ENCODE measurements at regions not wholly inside any gene's neighbourhood (a gene's known extent, or its start where the extent isn't known, plus 50 kb on each side); places are given as distances from the start of the nearest gene placed in this dataset.

GRCh38 chr4:110933341-110933740 is 310.5 kb upstream of the PITX2 start:
- Mint-ChIP-seq H3K4me3 (no peak overlapping the region), H3K4me1 (no peaks in the 10 kb centered on the region), H3K27me3 (no peaks in the 10 kb centered on the region), H3K27ac (no peak overlapping the region), H3K36me3 (ENCODE audit: low read depth) (no peaks in the 10 kb centered on the region)
- H3K9me3 ChIP-seq (ENCODE audit: control insufficient read depth, low read length, poor library complexity, severe bottlenecking) = no peaks in the 10 kb centered on the region
- DNase-seq (no peak), ATAC-seq (no peak)

- no peak overlapping the region for H3K27ac Mint-ChIP-seq
- no peak overlapping the region for H3K4me3 Mint-ChIP-seq
- ATAC-seq = no peak
- no peaks in the 10 kb centered on the region for H3K27me3 Mint-ChIP-seq
- H3K4me1 Mint-ChIP-seq = no peaks in the 10 kb centered on the region
- H3K36me3 Mint-ChIP-seq (ENCODE audit: low read depth) = no peaks in the 10 kb centered on the region
- H3K9me3 ChIP-seq (ENCODE audit: control insufficient read depth, low read length, poor library complexity, severe bottlenecking) = no peaks in the 10 kb centered on the region
- no peak for DNase-seq
These were observed 321.6 kb upstream of the PITX2 start for GRCh38 chr4:110944501-110944900.

- no peaks in the 10 kb centered on the region for H3K4me1 Mint-ChIP-seq
- H3K27ac Mint-ChIP-seq = no peak overlapping the region
- no peak for DNase-seq
- no peak overlapping the region for H3K4me3 Mint-ChIP-seq
- no peaks in the 10 kb centered on the region for H3K27me3 Mint-ChIP-seq
- no peaks in the 10 kb centered on the region for H3K9me3 ChIP-seq (ENCODE audit: control insufficient read depth, low read length, poor library complexity, severe bottlenecking)
- no peaks in the 10 kb centered on the region for H3K36me3 Mint-ChIP-seq (ENCODE audit: low read depth)
- ATAC-seq = no peak
These were observed 322.7 kb upstream of the PITX2 start for GRCh38 chr4:110945600-110945999.

GRCh38 chr4:110949542-110949941 is 326.7 kb upstream of the PITX2 start:
- H3K4me1 Mint-ChIP-seq = no peaks in the 10 kb centered on the region
- H3K9me3 ChIP-seq (ENCODE audit: control insufficient read depth, low read length, poor library complexity, severe bottlenecking) = no peaks in the 10 kb centered on the region
- no peak overlapping the region for H3K27ac Mint-ChIP-seq
- DNase-seq (no peak), ATAC-seq (no peak)
- no peaks in the 10 kb centered on the region for H3K27me3 Mint-ChIP-seq
- H3K36me3 Mint-ChIP-seq (ENCODE audit: low read depth) = no peaks in the 10 kb centered on the region
- H3K4me3 Mint-ChIP-seq = no peak overlapping the region

GRCh38 chr4:110950731-110951130 is 327.9 kb upstream of the PITX2 start:
- no peaks in the 10 kb centered on the region for H3K9me3 ChIP-seq (ENCODE audit: control insufficient read depth, low read length, poor library complexity, severe bottlenecking)
- DNase-seq (no peak), ATAC-seq (no peak)
- Mint-ChIP-seq H3K4me3 (no peak overlapping the region), H3K27me3 (no peaks in the 10 kb centered on the region), H3K27ac (no peak overlapping the region), H3K4me1 (no peaks in the 10 kb centered on the region), H3K36me3 (ENCODE audit: low read depth) (no peaks in the 10 kb centered on the region)

- Mint-ChIP-seq H3K27me3 (no peaks in the 10 kb centered on the region), H3K4me1 (no peaks in the 10 kb centered on the region), H3K36me3 (ENCODE audit: low read depth) (no peaks in the 10 kb centered on the region), H3K4me3 (no peak overlapping the region), H3K27ac (no peak overlapping the region)
- H3K9me3 ChIP-seq (ENCODE audit: control insufficient read depth, low read length, poor library complexity, severe bottlenecking) = no peaks in the 10 kb centered on the region
- ATAC-seq = no peak
- no peak for DNase-seq
These were observed 330.3 kb upstream of the PITX2 start for GRCh38 chr4:110953191-110953590.

GRCh38 chr4:110953898-110954297 is 331.0 kb upstream of the PITX2 start:
- Mint-ChIP-seq H3K4me3 (no peak overlapping the region), H3K27me3 (no peaks in the 10 kb centered on the region), H3K27ac (no peak overlapping the region), H3K4me1 (no peaks in the 10 kb centered on the region), H3K36me3 (ENCODE audit: low read depth) (no peaks in the 10 kb centered on the region)
- ATAC-seq = no peak
- DNase-seq = no peak
- H3K9me3 ChIP-seq (ENCODE audit: control insufficient read depth, low read length, poor library complexity, severe bottlenecking) = no peaks in the 10 kb centered on the region

- H3K4me3 Mint-ChIP-seq = no peak overlapping the region
- no peak for DNase-seq
- no peaks in the 10 kb centered on the region for H3K4me1 Mint-ChIP-seq
- no peak for ATAC-seq
- H3K27ac Mint-ChIP-seq = no peak overlapping the region
- no peaks in the 10 kb centered on the region for H3K9me3 ChIP-seq (ENCODE audit: control insufficient read depth, low read length, poor library complexity, severe bottlenecking)
- no peaks in the 10 kb centered on the region for H3K27me3 Mint-ChIP-seq
- no peaks in the 10 kb centered on the region for H3K36me3 Mint-ChIP-seq (ENCODE audit: low read depth)
These were observed 332.9 kb upstream of the PITX2 start for GRCh38 chr4:110955748-110956147.

- DNase-seq (no peak), ATAC-seq (no peak)
- H3K9me3 ChIP-seq (ENCODE audit: control insufficient read depth, low read length, poor library complexity, severe bottlenecking) = no peaks in the 10 kb centered on the region
- Mint-ChIP-seq H3K27ac (no peak overlapping the region), H3K27me3 (no peaks in the 10 kb centered on the region), H3K4me3 (no peak overlapping the region), H3K36me3 (ENCODE audit: low read depth) (no peaks in the 10 kb centered on the region), H3K4me1 (no peaks in the 10 kb centered on the region)
These were observed 336.3 kb upstream of the PITX2 start for GRCh38 chr4:110959041-110959643.

- H3K4me1 Mint-ChIP-seq = no peaks in the 10 kb centered on the region
- no peak for ATAC-seq
- H3K36me3 Mint-ChIP-seq (ENCODE audit: low read depth) = no peaks in the 10 kb centered on the region
- no peak overlapping the region for H3K27ac Mint-ChIP-seq
- H3K27me3 Mint-ChIP-seq = no peaks in the 10 kb centered on the region
- no peak overlapping the region for H3K4me3 Mint-ChIP-seq
- no peak for DNase-seq
- H3K9me3 ChIP-seq (ENCODE audit: control insufficient read depth, low read length, poor library complexity, severe bottlenecking) = no peaks in the 10 kb centered on the region
These were observed 338.2 kb upstream of the PITX2 start for GRCh38 chr4:110961066-110961465.

GRCh38 chr4:110962616-110963015 is 339.7 kb upstream of the PITX2 start:
- Mint-ChIP-seq H3K27ac (no peak overlapping the region), H3K4me3 (no peak overlapping the region), H3K36me3 (ENCODE audit: low read depth) (no peaks in the 10 kb centered on the region), H3K27me3 (no peaks in the 10 kb centered on the region), H3K4me1 (no peaks in the 10 kb centered on the region)
- no peaks in the 10 kb centered on the region for H3K9me3 ChIP-seq (ENCODE audit: control insufficient read depth, low read length, poor library complexity, severe bottlenecking)
- ATAC-seq (no peak), DNase-seq (no peak)

GRCh38 chr4:110963662-110964280 is 340.9 kb upstream of the PITX2 start:
- H3K4me1 Mint-ChIP-seq = no peaks in the 10 kb centered on the region
- no peaks in the 10 kb centered on the region for H3K9me3 ChIP-seq (ENCODE audit: control insufficient read depth, low read length, poor library complexity, severe bottlenecking)
- H3K27ac Mint-ChIP-seq = no peak overlapping the region
- no peak overlapping the region for H3K4me3 Mint-ChIP-seq
- no peak for DNase-seq
- ATAC-seq = no peak
- H3K36me3 Mint-ChIP-seq (ENCODE audit: low read depth) = no peaks in the 10 kb centered on the region
- no peaks in the 10 kb centered on the region for H3K27me3 Mint-ChIP-seq

- ATAC-seq = no peak
- Mint-ChIP-seq H3K4me3 (no peak overlapping the region), H3K27me3 (no peaks in the 10 kb centered on the region), H3K27ac (no peak overlapping the region), H3K36me3 (ENCODE audit: low read depth) (no peaks in the 10 kb centered on the region), H3K4me1 (no peaks in the 10 kb centered on the region)
- DNase-seq = no peak
- H3K9me3 ChIP-seq (ENCODE audit: control insufficient read depth, low read length, poor library complexity, severe bottlenecking) = no peaks in the 10 kb centered on the region
These were observed 345.1 kb upstream of the PITX2 start for GRCh38 chr4:110967936-110968335.

GRCh38 chr4:110970642-110971041 is 347.8 kb upstream of the PITX2 start:
- H3K27ac Mint-ChIP-seq = no peak overlapping the region
- H3K27me3 Mint-ChIP-seq = no peaks in the 10 kb centered on the region
- H3K4me3 Mint-ChIP-seq = no peak overlapping the region
- H3K9me3 ChIP-seq (ENCODE audit: control insufficient read depth, low read length, poor library complexity, severe bottlenecking) = no peaks in the 10 kb centered on the region
- no peaks in the 10 kb centered on the region for H3K36me3 Mint-ChIP-seq (ENCODE audit: low read depth)
- no peak for ATAC-seq
- no peak for DNase-seq
- no peaks in the 10 kb centered on the region for H3K4me1 Mint-ChIP-seq
